Neural cell (in vitro differentiated cells): ENCODE measurements at regions not wholly inside any gene's neighbourhood (a gene's known extent, or its start where the extent isn't known, plus 50 kb on each side); places are given as distances from the start of the nearest gene placed in this dataset.

Experiments
- EP300 ChIP-seq: fragments of 450-650 bp; conservative IDR thresholded peaks from 2 replicates; pipeline ENCODE4 v1.6.1; 2014; ENCODE audit warnings: antibody characterized with exemption, mild to moderate bottlenecking, moderate library complexity; ENCODE audit not compliant: poor library complexity, severe bottlenecking
- EZH2 ChIP-seq: fragments of 200-600, 300-800 bp; shearing (Covaris generic), sonication (generic); IDR thresholded peaks from 2 replicates; pipeline ENCODE4 v1.6.1; 2014; ENCODE audit warnings: antibody characterized with exemption, low read length, borderline replicate concordance, mild to moderate bottlenecking; ENCODE audit not compliant: insufficient read depth, poor library complexity, severe bottlenecking
- POLR2AphosphoS5 ChIP-seq: IDR thresholded peaks from 2 replicates; pipeline ENCODE4 v1.6.1; 2012
- RAD21 ChIP-seq: fragments of 450-650 bp; conservative IDR thresholded peaks from 2 replicates; pipeline ENCODE4 v1.6.1; 2014; ENCODE audit warnings: antibody characterized with exemption, mild to moderate bottlenecking, moderate library complexity
- TF ChIP-seq, protein P1 (sequence below): fragments of 450-650 bp; IDR thresholded peaks from 2 replicates; pipeline ENCODE4 v1.5.1; 2014; ENCODE audit warnings: antibody characterized with exemption, mild to moderate bottlenecking, moderate library complexity; ENCODE audit not compliant: poor library complexity, severe bottlenecking
- TF ChIP-seq, protein P2 (sequence below): IDR thresholded peaks from 2 replicates; pipeline ENCODE4 v1.6.1; 2012; ENCODE audit warnings: borderline replicate concordance

DNA sequence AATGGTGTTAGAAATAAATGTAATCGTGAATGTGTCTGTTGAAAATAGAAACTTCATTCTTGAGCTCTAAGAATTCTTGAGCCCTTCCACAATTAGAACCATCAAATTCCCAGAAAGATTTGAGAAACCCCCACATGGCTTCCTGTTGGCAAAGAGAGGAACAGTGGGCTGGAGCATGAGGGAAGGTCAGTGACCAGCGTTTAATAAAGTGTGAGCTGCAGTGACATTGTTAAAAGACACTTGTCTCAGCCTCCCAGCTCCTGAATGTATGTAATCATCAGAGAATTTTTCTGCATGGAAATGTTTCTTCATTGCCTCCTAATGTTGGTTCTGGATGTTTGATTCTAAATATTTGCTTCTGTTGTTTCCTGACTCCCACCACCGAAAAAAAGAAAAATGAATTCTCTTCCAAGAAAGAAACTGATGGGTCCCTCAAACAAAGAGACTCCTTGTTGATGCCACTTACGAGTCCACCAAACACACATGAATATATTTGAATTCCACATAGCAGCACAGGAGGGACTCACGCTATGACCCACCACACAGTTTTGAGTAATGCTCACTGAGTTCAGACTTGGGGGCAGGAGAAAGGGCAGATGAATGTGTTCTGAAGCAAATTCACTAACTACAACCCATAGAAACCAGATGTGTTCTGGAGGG is 225.1 kb upstream of the KLHL29 start:
- TF ChIP-seq POLR2AphosphoS5 (no peak), EZH2 (no peak), RAD21 (no peak), EP300 (no peak)
- TF ChIP-seq, protein P1, sequence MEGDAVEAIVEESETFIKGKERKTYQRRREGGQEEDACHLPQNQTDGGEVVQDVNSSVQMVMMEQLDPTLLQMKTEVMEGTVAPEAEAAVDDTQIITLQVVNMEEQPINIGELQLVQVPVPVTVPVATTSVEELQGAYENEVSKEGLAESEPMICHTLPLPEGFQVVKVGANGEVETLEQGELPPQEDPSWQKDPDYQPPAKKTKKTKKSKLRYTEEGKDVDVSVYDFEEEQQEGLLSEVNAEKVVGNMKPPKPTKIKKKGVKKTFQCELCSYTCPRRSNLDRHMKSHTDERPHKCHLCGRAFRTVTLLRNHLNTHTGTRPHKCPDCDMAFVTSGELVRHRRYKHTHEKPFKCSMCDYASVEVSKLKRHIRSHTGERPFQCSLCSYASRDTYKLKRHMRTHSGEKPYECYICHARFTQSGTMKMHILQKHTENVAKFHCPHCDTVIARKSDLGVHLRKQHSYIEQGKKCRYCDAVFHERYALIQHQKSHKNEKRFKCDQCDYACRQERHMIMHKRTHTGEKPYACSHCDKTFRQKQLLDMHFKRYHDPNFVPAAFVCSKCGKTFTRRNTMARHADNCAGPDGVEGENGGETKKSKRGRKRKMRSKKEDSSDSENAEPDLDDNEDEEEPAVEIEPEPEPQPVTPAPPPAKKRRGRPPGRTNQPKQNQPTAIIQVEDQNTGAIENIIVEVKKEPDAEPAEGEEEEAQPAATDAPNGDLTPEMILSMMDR, result no peak
- TF ChIP-seq, protein P2, sequence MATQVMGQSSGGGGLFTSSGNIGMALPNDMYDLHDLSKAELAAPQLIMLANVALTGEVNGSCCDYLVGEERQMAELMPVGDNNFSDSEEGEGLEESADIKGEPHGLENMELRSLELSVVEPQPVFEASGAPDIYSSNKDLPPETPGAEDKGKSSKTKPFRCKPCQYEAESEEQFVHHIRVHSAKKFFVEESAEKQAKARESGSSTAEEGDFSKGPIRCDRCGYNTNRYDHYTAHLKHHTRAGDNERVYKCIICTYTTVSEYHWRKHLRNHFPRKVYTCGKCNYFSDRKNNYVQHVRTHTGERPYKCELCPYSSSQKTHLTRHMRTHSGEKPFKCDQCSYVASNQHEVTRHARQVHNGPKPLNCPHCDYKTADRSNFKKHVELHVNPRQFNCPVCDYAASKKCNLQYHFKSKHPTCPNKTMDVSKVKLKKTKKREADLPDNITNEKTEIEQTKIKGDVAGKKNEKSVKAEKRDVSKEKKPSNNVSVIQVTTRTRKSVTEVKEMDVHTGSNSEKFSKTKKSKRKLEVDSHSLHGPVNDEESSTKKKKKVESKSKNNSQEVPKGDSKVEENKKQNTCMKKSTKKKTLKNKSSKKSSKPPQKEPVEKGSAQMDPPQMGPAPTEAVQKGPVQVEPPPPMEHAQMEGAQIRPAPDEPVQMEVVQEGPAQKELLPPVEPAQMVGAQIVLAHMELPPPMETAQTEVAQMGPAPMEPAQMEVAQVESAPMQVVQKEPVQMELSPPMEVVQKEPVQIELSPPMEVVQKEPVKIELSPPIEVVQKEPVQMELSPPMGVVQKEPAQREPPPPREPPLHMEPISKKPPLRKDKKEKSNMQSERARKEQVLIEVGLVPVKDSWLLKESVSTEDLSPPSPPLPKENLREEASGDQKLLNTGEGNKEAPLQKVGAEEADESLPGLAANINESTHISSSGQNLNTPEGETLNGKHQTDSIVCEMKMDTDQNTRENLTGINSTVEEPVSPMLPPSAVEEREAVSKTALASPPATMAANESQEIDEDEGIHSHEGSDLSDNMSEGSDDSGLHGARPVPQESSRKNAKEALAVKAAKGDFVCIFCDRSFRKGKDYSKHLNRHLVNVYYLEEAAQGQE, result no peak
